HL-60/S4 treated with retinoic acid at 250 ng/mL for 4 days and 3 days (cell line): ENCODE measurements at regions not wholly inside any gene's neighbourhood (a gene's known extent, or its start where the extent isn't known, plus 50 kb on each side); places are given as distances from the start of the nearest gene placed in this dataset.

Source experiments
- in situ Hi-C: fragments of 300-500 bp; cut with MboI; formaldehyde crosslinking; loops from 2 replicates; pipeline ENCODE4 v1.7.0; 2022; ENCODE audit warnings: low sequenced_read_pairs

- in situ Hi-C loops: no loop called here
Observed at GRCh38 chr4:123562994-123563750, 166.6 kb downstream of the SPRY1 start.

DNA sequence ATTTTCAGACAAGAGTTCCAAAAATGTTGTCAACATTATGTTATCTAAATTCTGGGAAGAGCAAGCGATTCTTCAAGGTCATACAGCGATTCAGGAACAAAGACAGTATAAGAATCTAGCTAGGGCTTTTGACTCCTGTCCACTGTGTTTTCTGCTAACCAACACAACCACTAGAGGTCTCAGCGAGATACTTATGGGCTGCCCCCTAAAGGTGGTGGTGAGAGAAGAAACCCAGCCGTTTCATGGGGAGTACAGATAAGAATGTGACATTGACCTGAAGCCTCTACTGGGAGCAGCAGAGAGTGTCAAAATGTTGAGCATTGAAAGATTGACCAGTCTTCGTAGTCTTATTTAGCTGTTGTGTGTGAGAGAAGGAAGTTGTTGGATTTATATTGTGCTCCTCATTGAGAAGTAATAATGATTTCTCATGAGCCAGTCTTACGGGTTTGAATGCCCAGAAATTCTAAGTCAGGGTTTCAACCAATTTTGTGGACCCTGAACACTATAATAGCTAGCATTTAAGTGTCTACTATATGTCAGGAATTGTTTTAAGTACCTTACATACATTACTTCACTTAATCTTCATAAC is 168.3 kb downstream of the SPRY1 start:
- in situ Hi-C loops: no loop called here

- in situ Hi-C loops: no loop called here
Observed at GRCh38 chr4:123568936-123569335, 172.3 kb downstream of the SPRY1 start.

DNA sequence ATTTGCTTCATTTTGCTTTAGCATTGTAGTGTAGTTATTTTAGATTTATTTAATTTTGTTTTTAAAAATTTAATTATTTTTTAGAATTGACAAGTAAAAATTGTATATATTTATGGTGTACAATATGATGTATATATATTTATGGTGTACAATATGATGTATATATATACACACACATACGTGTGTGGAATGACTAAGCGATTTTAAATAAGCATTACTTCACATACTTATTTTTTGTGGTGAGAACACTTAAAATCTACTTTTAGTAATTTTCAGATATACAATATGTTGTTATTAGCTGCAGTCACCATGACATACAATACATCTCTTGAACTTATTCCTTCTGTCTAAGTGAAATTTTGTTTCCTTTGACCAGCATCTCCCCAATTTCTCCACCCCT is 172.9 kb downstream of the SPRY1 start:
- in situ Hi-C loops: no loop called here

GRCh38 chr4:123573866-123574508 is 177.4 kb downstream of the SPRY1 start:
- in situ Hi-C loops: no loop called here

DNA sequence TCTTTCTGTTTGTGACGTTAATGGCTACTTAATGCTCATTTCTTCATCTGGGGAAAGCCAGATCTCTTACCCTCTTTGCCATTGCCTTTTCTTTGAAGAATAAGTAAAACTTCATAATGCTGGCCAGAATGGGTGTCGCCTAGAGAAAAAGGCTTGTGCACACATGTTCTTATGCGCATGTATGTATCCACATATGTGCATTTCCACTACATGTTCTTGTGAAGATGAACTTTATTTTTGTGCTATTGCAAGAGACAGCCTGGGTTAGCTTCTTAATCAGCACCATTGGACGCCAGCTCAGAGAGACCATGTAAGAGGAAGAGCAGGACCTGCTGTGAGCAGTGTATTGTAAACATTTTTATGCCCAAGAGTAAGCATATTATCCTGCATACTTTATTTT is 178.7 kb downstream of the SPRY1 start:
- in situ Hi-C loops: no loop called here

- in situ Hi-C loops: no loop called here
Observed at GRCh38 chr4:123577225-123577906, 180.8 kb downstream of the SPRY1 start.

DNA sequence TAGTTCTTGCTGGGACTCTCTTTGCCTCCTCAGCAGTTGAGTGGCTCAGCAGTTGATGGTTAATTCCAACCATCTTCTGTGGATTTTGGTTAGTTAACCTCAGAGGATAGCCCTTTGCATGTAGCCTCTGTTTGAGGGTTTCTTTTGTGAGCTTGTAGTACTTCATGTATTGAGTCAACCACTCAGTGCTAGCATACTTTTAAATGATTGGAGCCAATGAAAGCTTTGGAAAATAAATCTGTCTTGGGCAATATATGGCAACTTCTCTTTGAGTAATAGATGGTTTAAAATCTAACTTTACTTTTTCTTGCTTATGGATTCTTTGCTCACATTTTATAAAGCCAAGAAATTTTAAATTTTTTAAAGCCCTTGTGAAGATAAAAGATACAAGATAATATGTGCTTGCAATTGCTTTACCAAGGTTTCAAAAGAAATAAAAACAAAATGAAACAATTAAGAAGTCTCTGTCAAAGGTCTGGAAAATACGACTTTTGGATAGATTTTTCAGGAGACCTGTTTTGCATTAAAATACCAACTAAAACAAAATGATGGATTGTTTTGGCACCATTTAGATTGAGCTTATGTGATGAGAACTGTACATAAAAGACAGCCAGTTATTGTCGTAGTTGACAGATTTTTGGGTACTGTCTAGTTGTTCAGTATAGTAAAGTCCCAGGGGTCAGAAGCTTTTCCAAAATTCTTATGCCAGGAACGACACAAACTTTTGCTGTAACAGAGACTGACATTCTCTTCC is 181.9 kb downstream of the SPRY1 start:
- in situ Hi-C loops: no loop called here

- in situ Hi-C loops: no loop called here
Observed at GRCh38 chr4:123579961-123580360, 183.4 kb downstream of the SPRY1 start.

DNA sequence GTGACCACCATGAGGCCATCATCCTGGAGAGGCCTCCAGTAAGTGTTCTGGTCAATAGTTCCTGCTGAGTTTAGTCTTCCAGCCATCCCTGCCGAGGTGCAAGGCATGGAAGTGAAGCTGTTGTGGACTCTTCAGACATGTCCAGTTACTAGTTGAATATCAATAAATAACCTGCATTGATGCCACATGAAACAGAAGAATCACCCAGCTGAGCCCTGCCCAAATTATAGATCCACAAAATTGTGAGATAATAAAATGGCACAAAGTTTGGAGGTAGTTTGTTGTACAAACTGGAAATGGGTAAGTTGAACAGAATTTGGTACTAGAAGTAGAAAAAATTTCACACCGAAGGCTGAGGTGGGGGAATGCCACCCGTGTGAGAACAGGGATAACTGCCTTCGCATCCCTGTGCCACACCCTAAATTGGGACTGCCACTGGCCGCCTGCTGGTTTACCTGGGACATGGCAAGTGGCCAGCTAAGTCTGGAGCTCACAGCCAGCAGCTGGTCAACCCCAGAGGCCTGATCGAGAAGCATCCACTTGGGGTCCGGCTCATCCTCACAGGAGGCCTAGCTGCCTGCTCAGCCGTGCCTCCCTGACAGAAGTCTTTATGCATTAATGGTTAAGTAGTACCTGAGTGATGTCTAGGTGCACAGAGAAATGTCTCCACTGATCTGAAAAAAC is 184.5 kb downstream of the SPRY1 start:
- in situ Hi-C loops: no loop called here

DNA sequence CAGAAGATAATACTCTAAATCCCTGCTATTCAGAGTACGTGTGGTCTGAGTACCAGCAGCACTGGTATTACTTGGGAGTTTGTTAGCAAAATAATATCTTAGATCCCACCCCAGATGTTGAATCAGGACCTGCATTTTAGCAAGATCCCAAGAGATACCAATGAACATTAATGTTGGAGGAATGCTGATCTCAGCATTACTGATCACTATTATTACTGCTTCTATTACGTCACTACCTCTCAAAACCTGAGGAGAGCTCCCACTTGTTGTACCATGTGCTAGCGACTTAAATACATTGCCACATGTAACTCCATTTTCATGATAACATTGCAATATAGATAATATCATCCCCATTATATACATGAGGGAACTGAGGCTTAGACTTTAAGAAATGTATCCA is 185.2 kb downstream of the SPRY1 start:
- in situ Hi-C loops: no loop called here

- in situ Hi-C loops: no loop called here
Observed at GRCh38 chr4:123583043-123583442, 186.4 kb downstream of the SPRY1 start.

DNA sequence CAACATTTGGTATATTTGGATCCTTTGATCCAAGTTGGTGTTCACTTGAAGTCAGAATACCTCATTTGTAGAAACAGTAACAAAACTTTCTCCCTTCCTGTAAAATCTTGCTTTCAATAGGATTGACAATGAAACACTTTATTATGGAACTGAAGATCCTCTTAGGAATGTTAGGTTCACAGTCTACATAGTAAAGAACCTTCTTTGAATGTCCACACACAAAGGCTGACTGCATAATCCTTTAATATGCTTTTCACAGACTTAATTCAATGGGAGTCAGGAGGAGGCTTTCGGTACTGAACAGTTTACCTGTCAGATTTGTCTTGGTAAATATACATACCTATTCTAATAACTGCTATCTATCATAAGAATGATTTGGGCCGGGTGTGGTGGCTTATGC is 188.5 kb downstream of the SPRY1 start:
- in situ Hi-C loops: no loop called here

- in situ Hi-C loops: no loop called here
Observed at GRCh38 chr4:123587983-123588494, 191.4 kb downstream of the SPRY1 start.

DNA sequence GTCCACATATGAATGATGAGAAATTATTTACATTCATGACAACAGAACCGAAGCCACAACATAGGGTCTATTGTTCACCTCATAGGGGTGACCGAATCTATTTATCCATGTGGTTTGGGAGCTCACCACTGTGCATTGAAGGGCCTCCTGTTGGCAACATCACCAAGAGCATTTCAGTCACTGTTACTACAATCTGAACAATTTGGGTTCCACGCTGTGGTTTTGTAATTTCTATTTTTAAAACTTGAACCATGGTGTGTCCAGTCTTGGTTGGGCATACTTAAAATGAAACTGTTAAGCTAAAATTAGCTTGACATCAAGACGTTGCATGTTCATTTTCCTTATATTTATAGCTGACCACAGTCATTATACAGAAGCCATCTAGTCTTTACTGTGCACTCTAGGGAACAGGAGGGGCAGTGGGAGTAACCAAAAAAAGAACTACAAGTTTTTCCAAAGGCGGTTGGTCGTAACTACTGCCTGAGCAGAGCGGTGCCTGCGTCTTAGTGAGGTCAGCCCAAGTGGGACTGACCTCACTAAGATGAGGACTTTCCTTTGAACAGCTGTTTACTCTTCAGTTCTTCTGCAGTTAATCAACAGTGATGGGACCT is 192.1 kb downstream of the SPRY1 start:
- in situ Hi-C loops: no loop called here

- in situ Hi-C loops: no loop called here
Observed at GRCh38 chr4:123589301-123589700, 192.7 kb downstream of the SPRY1 start.

- in situ Hi-C loops: no loop called here
Observed at GRCh38 chr4:123591875-123592274, 195.3 kb downstream of the SPRY1 start.

GRCh38 chr4:123593655-123594054 is 197.1 kb downstream of the SPRY1 start:
- in situ Hi-C loops: no loop called here

GRCh38 chr4:123596805-123597204 is 200.2 kb downstream of the SPRY1 start:
- in situ Hi-C loops: no loop called here

DNA sequence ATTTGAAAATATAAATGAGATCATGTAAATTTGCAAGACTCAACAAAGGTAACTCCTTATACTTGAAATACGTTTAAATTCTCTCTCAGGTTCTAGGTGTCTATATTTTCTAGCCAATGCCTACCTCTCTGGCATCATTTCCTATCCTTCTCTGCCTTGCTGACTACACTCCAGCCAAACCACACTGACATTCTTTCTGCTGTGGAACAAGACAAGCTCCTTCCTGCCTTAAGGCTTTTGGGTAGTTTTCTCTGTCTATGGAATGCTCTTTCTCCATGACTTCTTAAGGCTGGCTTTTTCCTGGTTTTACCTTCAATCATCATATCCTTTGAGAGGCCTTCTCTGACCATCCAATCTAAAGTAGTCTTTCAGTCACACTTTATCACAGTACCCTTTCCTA is 201.0 kb downstream of the SPRY1 start:
- in situ Hi-C loops: no loop called here
